ENCODE measurements at regions not wholly inside any gene's neighbourhood (a gene's known extent, or its start where the extent isn't known, plus 50 kb on each side); places are given as distances from the start of the nearest gene placed in this dataset.

GRCh38 chr12:93151079-93151762 lies 222.1 kb upstream of the EEA1 start (continued):
- TF ChIP-seq REST (IDR thresholded peaks at IDR 0.05; ENCODE audit: unreplicated experiment): no peak
- TF ChIP-seq NANOG (IDR thresholded peaks at IDR 0.05; ENCODE audit: borderline replicate concordance): no peak
- no peak for TF ChIP-seq CTCF (conservative IDR thresholded peaks at IDR 0.05; ENCODE audit: low read depth in 2 of 2)
- no peak for TF ChIP-seq EZH2phosphoT487 (IDR thresholded peaks at IDR 0.05; ENCODE audit: unreplicated experiment)
- TF ChIP-seq JUNB (IDR thresholded peaks at IDR 0.05; ENCODE audit: unreplicated experiment): no peak
- TF ChIP-seq EZH2 (IDR thresholded peaks at IDR 0.05; ENCODE audit: low read depth, unreplicated experiment): no peak
- no peak for TF ChIP-seq STAT1 (IDR thresholded peaks at IDR 0.05; ENCODE audit: unreplicated experiment)
- no peak for TF ChIP-seq POLR2AphosphoS5 (IDR thresholded peaks at IDR 0.05; ENCODE audit: low read depth)
- no peak for TF ChIP-seq ETS1 (IDR thresholded peaks at IDR 0.05)

GRCh38 chr12:93152617-93153016 lies 223.5 kb upstream of the EEA1 start:
- no peak for ATAC-seq
- Histone ChIP-seq H3K9me2 (ENCODE audit: insufficient read depth) (0 out of 2 replicates have a peak, but pooled peaks cover 3% of the 10 kb centered on the region), H4K20me1 (replicated peaks; ENCODE audit: insufficient read depth) (no peaks in the 10 kb centered on the region), H3K79me2 (replicated peaks; ENCODE audit: insufficient read depth) (no peaks in the 10 kb centered on the region), H3K4me3 (no peak overlapping the region), H3K4me1 (ENCODE audit: insufficient read depth) (no peaks in the 10 kb centered on the region), H3K27me3 (ENCODE audit: insufficient read depth) (no peaks in the 10 kb centered on the region), H3K27ac (ENCODE audit: low read depth) (no peak overlapping the region), H3F3A (replicated peaks; ENCODE audit: low read depth) (no peaks in the 10 kb centered on the region), H2AFZ (no peak overlapping the region), H3K36me3 (ENCODE audit: insufficient read depth) (no peaks in the 10 kb centered on the region), H3K4me2 (no peak overlapping the region)
- no peaks in the 10 kb centered on the region for H3K36me3 Mint-ChIP-seq (ENCODE audit: low read depth)
- no peak for TF ChIP-seq EZH2 (IDR thresholded peaks at IDR 0.05; ENCODE audit: low read depth, unreplicated experiment)
- TF ChIP-seq REST (IDR thresholded peaks at IDR 0.05; ENCODE audit: unreplicated experiment): no peak
- no peak for TF ChIP-seq CREB1 (CRISPR knock-in tag; IDR thresholded peaks at IDR 0.05; ENCODE audit: low read depth)
- TF ChIP-seq STAT1 (IDR thresholded peaks at IDR 0.05; ENCODE audit: unreplicated experiment): no peak
- no peak for TF ChIP-seq ZNF114 (CRISPR knock-in tag; IDR thresholded peaks at IDR 0.05)
- TF ChIP-seq ZNF331 (CRISPR knock-in tag; IDR thresholded peaks at IDR 0.05; ENCODE audit: low read depth): no peak
- TF ChIP-seq EZH2phosphoT487 (IDR thresholded peaks at IDR 0.05; ENCODE audit: unreplicated experiment): no peak
- TF ChIP-seq CTCF (conservative IDR thresholded peaks at IDR 0.05; ENCODE audit: low read depth in 2 of 2): no peak
- TF ChIP-seq ETS1 (IDR thresholded peaks at IDR 0.05): no peak
- peaks cover 5% of the 10 kb centered on the region for H3K27me3 Mint-ChIP-seq (ENCODE audit: insufficient read depth, low read depth, poor library complexity)
- peaks cover 7% of the 10 kb centered on the region; the same call in 1 of the 3 replicates for H3K9me3 Mint-ChIP-seq
- H3K4me1 Mint-ChIP-seq: no peaks in the 10 kb centered on the region
- DNase-seq (ENCODE audit: low spot score): no peak
- H3K4me3 Mint-ChIP-seq: no peak overlapping the region
- no peak overlapping the region for H3K27ac Mint-ChIP-seq
